ENCODE measurements at regions not wholly inside any gene's neighbourhood (a gene's known extent, or its start where the extent isn't known, plus 50 kb on each side); places are given as distances from the start of the nearest gene placed in this dataset.

DNA sequence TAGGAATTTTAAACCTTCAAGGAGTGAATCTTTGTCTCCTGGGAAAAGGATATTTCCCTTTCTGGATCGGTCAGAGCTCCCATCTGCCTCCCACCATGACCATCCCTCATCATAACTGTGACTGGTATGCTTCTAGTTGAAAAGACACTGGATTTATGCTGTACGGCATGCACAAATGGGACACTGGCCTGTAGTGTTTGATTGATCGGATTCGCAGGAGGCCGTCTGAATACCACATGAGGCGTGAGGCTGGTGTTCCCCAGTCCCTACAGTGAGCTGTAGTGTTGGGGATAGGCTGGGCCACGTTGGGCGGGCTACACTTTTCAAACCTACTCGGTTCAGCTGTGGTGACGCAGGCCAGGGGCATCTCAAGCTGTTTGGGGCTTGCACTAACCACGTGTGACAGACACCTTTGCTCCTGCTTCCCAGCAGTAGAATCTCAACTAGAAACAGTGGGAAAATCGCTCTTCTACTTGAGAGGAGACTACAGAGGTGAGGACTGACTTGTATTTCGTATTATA is 101.8 kb downstream of the MID1IP1 start:
- no peak overlapping the region for H3K4me3 ChIP-seq (ENCODE audit: low read depth, low read length)
- CTCF ChIA-PET: no interaction called here
- DNase-seq (ENCODE audit: low read depth, low spot score): no peak
- POLR2A ChIA-PET: no interaction called here
- TF ChIP-seq, protein P1, sequence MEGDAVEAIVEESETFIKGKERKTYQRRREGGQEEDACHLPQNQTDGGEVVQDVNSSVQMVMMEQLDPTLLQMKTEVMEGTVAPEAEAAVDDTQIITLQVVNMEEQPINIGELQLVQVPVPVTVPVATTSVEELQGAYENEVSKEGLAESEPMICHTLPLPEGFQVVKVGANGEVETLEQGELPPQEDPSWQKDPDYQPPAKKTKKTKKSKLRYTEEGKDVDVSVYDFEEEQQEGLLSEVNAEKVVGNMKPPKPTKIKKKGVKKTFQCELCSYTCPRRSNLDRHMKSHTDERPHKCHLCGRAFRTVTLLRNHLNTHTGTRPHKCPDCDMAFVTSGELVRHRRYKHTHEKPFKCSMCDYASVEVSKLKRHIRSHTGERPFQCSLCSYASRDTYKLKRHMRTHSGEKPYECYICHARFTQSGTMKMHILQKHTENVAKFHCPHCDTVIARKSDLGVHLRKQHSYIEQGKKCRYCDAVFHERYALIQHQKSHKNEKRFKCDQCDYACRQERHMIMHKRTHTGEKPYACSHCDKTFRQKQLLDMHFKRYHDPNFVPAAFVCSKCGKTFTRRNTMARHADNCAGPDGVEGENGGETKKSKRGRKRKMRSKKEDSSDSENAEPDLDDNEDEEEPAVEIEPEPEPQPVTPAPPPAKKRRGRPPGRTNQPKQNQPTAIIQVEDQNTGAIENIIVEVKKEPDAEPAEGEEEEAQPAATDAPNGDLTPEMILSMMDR (IDR thresholded peaks at IDR 0.05; ENCODE audit: insufficient read depth, low read length, missing control alignments): no peak

DNA sequence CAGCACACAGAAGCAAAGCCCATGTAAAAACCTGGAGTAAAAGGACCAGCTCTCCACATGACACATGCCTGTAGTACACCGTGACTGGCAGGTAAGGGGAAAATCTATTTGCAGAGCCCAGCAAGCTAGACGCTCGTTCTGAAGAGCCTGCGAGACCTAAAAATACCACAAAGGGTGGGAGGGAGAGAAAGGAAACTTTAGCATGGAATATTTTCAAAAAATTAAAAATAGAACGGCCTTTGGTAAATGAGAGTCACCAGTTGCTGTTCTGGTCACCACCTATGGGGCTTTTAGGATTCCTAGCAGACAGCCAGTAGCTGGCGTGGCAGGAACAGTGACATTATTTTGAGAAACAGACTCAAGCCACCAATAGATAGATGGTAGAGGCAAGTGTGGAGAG is 115.5 kb downstream of the MID1IP1 start:
- TF ChIP-seq, protein P1 (IDR thresholded peaks at IDR 0.05; ENCODE audit: insufficient read depth, low read length, missing control alignments): no peak
- CTCF ChIA-PET: no interaction called here
- DNase-seq (ENCODE audit: low read depth, low spot score): no peak
- H3K4me3 ChIP-seq (ENCODE audit: low read depth, low read length): no peak overlapping the region
- POLR2A ChIA-PET: no interaction called here

DNA sequence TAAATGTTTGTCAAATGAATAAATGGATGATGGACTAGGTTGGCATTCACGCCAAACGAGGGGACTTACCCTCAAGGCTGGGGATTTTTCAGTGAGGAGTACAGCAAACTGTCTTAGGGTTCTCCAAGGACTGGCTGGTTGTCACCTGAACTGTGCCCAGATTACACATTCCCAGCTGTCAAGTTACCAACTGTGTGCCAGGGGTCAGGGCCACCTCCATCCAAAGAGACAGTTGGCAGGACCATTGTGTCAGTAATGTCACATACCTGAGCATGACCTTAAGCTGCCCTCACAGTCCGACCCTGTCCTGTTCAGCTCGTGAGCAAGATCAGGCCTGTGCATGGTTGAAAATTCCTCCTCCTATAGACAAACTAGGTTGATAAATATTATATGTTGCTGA is 116.7 kb downstream of the MID1IP1 start:
- CTCF ChIA-PET: no interaction called here
- no peak for DNase-seq (ENCODE audit: low read depth, low spot score)
- TF ChIP-seq, protein P1 (IDR thresholded peaks at IDR 0.05; ENCODE audit: insufficient read depth, low read length, missing control alignments): no peak
- H3K4me3 ChIP-seq (ENCODE audit: low read depth, low read length): no peak overlapping the region
- POLR2A ChIA-PET: no interaction called here

DNA sequence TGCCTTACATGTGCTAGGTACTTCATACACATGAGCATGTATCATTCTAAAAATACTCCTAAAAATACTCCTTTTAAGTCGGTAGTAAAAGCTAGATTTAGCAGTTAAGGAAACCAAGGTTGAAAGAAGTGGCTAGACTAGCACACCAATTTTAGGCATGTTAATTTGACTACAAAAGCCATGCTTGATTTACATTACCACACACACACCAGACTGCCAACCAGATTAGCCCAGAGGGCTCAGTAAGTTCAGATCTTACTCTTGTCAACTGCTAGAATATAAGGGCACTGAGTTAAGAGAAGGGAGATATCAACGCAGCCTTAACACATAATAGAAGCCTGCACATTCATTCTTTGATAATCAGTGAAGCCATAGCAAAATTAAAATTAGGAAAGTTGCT is 117.9 kb downstream of the MID1IP1 start:
- TF ChIP-seq, protein P1 (IDR thresholded peaks at IDR 0.05; ENCODE audit: insufficient read depth, low read length, missing control alignments): no peak
- ChIA-PET CTCF (no interaction called here), POLR2A (no interaction called here)
- no peak for DNase-seq (ENCODE audit: low read depth, low spot score)
- H3K4me3 ChIP-seq (ENCODE audit: low read depth, low read length): no peak overlapping the region

DNA sequence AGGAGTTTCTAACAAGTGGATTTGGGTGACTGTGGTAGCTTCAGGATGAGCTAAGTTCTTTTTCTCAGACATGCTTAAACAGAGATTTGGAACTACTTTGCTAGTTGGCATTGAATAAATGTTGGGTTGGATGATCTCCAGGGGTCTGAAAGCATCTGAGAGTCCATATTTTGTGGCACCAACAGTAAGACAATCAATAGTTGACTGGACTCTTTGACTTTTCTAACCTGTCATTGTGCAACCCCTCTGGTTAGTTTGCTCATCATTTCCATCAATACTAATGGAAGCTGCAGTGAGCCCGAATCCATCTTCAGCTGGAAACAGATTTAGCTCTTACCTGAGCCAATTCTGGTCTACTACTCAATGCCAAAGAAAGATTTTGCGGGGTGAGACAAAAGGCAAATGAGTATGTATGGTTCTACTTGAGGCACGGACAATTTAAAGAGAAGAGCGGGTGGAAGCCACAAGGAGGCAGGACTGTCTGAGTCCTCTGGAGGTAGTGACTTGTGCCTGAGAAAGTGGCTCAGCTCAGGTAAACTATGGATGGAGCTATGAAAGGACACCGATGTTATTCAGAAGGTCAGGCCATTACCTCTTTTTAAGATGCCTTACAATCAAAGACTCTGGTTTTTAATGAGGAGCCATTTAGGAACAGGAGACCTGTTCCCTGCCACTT is 118.7 kb downstream of the MID1IP1 start:
- DNase-seq (ENCODE audit: low read depth, low spot score): no peak
- H3K4me3 ChIP-seq (ENCODE audit: low read depth, low read length): no peak overlapping the region
- ChIA-PET POLR2A (no interaction called here), CTCF (no interaction called here)
- TF ChIP-seq, protein P1 (IDR thresholded peaks at IDR 0.05; ENCODE audit: insufficient read depth, low read length, missing control alignments): no peak

DNA sequence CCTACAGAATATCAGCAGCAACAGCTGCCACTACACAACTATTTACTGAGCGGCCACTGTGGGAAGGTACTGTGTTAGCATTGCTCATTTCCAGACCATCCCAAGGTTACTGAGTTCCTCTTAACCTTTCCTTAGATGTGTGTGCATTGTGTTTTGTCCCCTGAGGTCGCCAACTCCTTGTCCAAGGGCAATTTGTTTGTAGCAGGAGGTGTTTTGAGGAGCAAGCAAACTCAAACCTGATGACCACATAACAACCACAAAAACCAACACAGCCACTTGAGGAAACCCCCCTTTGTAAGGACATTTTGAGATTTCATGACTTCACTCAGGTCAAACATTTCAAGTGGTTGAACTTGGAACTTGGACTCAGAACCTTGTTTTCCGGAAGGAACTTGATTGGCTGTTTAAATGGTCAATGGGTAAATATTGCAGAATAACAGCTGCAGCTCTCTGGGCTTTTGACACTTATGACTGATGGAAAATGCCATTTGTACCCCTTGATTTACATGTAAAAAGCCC is 122.3 kb downstream of the MID1IP1 start:
- TF ChIP-seq, protein P1 (IDR thresholded peaks at IDR 0.05; ENCODE audit: insufficient read depth, low read length, missing control alignments): no peak
- DNase-seq (ENCODE audit: low read depth, low spot score): no peak
- CTCF ChIA-PET: no interaction called here
- H3K4me3 ChIP-seq (ENCODE audit: low read depth, low read length): no peak overlapping the region
- POLR2A ChIA-PET: no interaction called here
